Left ventricle myocardium inferior (tissue), 1 donor: ENCODE measurements at regions not wholly inside any gene's neighbourhood (a gene's known extent, or its start where the extent isn't known, plus 50 kb on each side); places are given as distances from the start of the nearest gene placed in this dataset.

Source experiments
- DNase-seq: peaks from one replicate; pipeline ENCODE4 v3.0.0-alpha.2; 2020
- H3K27ac ChIP-seq: fragments of 200-600 bp; replicated peaks from 2 replicates; pipeline ENCODE4 v1.8.0; 2021
- H3K27me3 ChIP-seq: fragments of 200-600 bp; 2 replicates; pipeline ENCODE4 v1.8.0; 2021; ENCODE audit warnings: low read depth
- H3K36me3 ChIP-seq: fragments of 200-600 bp; 2 replicates; pipeline ENCODE4 v1.8.0; 2021
- H3K4me1 ChIP-seq: fragments of 200-600 bp; 2 replicates; pipeline ENCODE4 v1.8.0; 2021
- H3K4me3 ChIP-seq: fragments of 200-600 bp; 2 replicates; pipeline ENCODE4 v1.8.0; 2021; ENCODE audit warnings: mild to moderate bottlenecking, moderate library complexity
- H3K9me3 ChIP-seq: fragments of 200-600 bp; replicated peaks from 2 replicates; pipeline ENCODE4 v1.8.0; 2021
- intact Hi-C: fragments of 100-400 bp; cut with micrococcal nuclease; formaldehyde crosslinking; loops from one replicate; pipeline ENCODE4 v1.11.0; 2022
- TF ChIP-seq, protein P1 (sequence below): fragments of 200-600 bp; IDR thresholded peaks from 2 replicates; pipeline ENCODE4 v1.8.0; 2021; ENCODE audit warnings: antibody characterized with exemption, mild to moderate bottlenecking, borderline replicate concordance
- donor health status: DM: no; HTN: yes; CAD: no; lungs with severe emphysema.

DNA sequence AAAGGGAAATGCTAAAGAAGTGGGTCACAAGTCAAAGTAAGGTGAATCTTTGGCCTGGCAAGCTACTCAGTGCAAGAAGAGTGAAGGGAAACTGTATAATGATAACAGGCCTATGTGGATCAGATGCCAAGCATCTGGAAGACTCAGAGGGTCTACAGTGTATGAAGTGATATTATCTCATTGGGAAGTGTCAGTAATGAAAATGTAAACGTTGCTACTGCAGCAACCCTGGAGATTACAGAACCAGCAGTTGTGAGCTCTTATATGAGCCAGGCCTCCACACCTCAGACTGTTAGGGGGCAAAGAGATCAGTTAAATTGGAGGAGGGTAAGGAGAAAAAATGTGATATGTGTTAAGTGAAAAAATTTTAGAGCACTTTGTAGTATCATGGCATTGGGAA is 195.4 kb upstream of the DPH6 start:
- Histone ChIP-seq H3K9me3 (no peaks in the 10 kb centered on the region), H3K36me3 (no peaks in the 10 kb centered on the region), H3K27me3 (no peaks in the 10 kb centered on the region), H3K4me1 (no peaks in the 10 kb centered on the region), H3K4me3 (no peak overlapping the region), H3K27ac (no peak overlapping the region)
- TF ChIP-seq, protein P1, sequence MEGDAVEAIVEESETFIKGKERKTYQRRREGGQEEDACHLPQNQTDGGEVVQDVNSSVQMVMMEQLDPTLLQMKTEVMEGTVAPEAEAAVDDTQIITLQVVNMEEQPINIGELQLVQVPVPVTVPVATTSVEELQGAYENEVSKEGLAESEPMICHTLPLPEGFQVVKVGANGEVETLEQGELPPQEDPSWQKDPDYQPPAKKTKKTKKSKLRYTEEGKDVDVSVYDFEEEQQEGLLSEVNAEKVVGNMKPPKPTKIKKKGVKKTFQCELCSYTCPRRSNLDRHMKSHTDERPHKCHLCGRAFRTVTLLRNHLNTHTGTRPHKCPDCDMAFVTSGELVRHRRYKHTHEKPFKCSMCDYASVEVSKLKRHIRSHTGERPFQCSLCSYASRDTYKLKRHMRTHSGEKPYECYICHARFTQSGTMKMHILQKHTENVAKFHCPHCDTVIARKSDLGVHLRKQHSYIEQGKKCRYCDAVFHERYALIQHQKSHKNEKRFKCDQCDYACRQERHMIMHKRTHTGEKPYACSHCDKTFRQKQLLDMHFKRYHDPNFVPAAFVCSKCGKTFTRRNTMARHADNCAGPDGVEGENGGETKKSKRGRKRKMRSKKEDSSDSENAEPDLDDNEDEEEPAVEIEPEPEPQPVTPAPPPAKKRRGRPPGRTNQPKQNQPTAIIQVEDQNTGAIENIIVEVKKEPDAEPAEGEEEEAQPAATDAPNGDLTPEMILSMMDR = no peak
- intact Hi-C loops = no loop called here
- no peak for DNase-seq

DNA sequence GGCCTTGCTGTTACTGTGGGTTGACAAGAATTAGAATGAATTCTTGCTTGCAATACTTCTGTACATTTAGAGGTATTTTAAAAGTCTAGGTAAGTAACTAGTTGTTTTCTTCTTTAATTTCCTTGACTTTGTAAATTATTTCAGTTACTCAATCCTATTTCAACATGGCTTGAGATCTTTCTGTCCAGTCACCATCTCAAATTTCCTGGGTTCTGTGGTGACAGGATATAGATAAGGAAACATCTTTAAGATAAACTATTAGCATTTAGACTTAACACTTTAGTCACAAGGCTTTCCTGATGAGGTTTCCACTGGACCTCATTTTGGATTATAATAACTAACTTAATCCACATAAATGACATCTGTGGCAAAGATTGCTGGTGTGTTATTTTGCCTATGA is 195.9 kb upstream of the DPH6 start:
- Histone ChIP-seq H3K27ac (no peak overlapping the region), H3K4me1 (no peaks in the 10 kb centered on the region), H3K4me3 (no peak overlapping the region), H3K36me3 (no peaks in the 10 kb centered on the region), H3K9me3 (no peaks in the 10 kb centered on the region), H3K27me3 (no peaks in the 10 kb centered on the region)
- no peak for DNase-seq
- TF ChIP-seq, protein P1 = no peak
- intact Hi-C loops = no loop called here

DNA sequence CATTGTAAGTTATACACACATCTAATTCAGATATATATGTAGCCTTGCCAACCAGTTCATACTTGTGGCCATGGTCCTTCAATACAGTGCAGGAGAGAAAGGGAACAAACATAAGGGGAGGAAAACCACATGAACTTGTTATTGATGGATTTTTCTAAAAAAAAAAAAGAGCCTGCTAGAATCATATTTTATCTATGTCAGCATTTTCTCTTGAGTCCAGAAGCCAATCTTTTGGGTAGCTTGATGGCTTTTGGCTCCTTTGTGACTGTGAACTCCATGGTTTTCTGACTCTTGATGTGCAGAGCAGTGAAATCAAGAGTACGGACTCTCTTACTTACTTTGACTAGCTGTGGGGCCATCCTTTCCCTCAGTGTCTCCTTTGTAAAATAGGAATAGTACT is 197.4 kb upstream of the DPH6 start:
- Histone ChIP-seq H3K27me3 (no peaks in the 10 kb centered on the region), H3K4me1 (no peaks in the 10 kb centered on the region), H3K36me3 (no peaks in the 10 kb centered on the region), H3K27ac (no peak overlapping the region), H3K9me3 (no peaks in the 10 kb centered on the region), H3K4me3 (no peak overlapping the region)
- no peak for DNase-seq
- intact Hi-C loops = no loop called here
- TF ChIP-seq, protein P1 = no peak

DNA sequence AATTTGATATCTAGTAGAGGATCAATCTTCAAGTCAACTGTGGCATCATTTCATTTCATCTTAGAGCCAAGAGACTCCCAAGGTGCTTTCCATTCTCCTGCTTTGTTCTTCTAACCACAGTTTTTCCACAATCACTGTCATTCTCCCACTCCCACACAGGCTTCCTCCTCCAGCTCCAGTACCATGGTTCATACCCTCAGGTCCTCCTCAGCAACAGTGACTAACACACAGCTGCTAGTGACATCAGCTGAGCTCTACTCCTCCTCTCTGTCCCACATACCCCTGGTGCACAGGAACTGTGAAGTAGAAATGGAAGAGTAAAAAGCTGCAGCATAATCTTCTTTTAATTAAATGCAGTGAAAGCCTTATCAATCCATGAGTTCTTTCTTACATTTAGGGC is 200.2 kb upstream of the DPH6 start:
- Histone ChIP-seq H3K27ac (no peak overlapping the region), H3K36me3 (no peaks in the 10 kb centered on the region), H3K4me3 (no peak overlapping the region), H3K9me3 (no peaks in the 10 kb centered on the region), H3K4me1 (peaks cover 3% of the 10 kb centered on the region), H3K27me3 (no peaks in the 10 kb centered on the region)
- no peak for DNase-seq
- TF ChIP-seq, protein P1 = no peak
- intact Hi-C loops = no loop called here

DNA sequence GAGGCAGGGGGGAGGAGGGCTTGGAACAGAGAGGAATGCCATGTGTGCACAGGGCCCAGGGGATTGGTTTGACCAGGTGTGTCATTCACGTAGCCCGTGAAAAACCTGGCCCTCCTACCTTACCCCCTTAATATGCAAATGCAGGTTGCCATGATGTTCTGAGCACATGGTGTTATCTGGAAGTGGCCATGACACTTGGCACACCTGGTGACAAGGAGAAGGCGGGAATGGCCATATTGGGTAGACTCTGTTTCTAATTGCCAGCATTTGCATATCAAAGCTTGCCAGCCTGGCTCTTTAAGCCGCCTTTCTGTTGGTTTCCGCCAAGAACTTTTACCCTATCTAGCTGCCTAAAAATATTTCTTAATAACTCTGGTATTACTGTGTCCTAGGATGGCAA is 202.1 kb upstream of the DPH6 start:
- no peak for DNase-seq
- TF ChIP-seq, protein P1 = no peak
- H3K9me3 ChIP-seq = no peaks in the 10 kb centered on the region
- intact Hi-C loops = no loop called here
- H3K4me1 ChIP-seq = peaks cover 14% of the 10 kb centered on the region
- no peak overlapping the region for H3K27ac ChIP-seq
- H3K36me3 ChIP-seq = no peaks in the 10 kb centered on the region
- no peaks in the 10 kb centered on the region for H3K27me3 ChIP-seq
- H3K4me3 ChIP-seq = no peak overlapping the region

DNA sequence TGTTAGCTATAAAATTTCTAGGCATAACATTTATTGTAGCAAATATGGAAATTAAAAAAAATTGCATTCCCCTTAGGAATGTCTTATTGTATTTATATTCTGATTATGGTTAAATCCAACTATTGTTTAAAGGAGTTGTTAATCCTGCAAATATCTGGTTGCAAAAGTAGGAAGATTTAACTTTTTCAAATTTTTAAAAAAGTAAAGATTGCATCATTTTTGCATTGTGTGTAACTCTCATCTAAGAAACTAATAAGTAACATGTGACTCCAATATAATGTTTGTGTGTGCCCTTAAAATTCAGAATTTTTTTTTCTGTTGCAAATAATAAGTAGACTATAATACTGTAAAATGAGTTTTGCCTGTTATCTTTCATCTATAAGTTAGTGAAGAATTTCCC is 204.1 kb upstream of the DPH6 start:
- no peak for DNase-seq
- no peak overlapping the region for H3K27ac ChIP-seq
- H3K4me3 ChIP-seq = no peak overlapping the region
- no peaks in the 10 kb centered on the region for H3K9me3 ChIP-seq
- H3K4me1 ChIP-seq = peaks cover 27% of the 10 kb centered on the region
- TF ChIP-seq, protein P1 = no peak
- intact Hi-C loops = no loop called here
- H3K27me3 ChIP-seq = no peaks in the 10 kb centered on the region
- H3K36me3 ChIP-seq = no peaks in the 10 kb centered on the region
